C4-2B (cell line): ENCODE measurements at regions not wholly inside any gene's neighbourhood (a gene's known extent, or its start where the extent isn't known, plus 50 kb on each side); places are given as distances from the start of the nearest gene placed in this dataset.

ENCODE experiments used
- H3K27ac ChIP-seq: fragments of 450-650 bp; 2 replicates; pipeline ENCODE4 v1.5.1; 2017
- CTCF ChIP-seq: fragments of 450-650 bp; conservative IDR thresholded peaks from 2 replicates; pipeline ENCODE4 v1.5.1; 2017; ENCODE audit warnings: mild to moderate bottlenecking
- ZFX ChIP-seq: fragments of 450-650 bp; IDR thresholded peaks from 2 replicates; pipeline ENCODE4 v1.6.1; 2017

GRCh38 chr1:235009561-235010306 lies 118.9 kb downstream of the TOMM20 start:
- TF ChIP-seq ZFX (no peak), CTCF (no peak)
- no peak overlapping the region for H3K27ac ChIP-seq

DNA sequence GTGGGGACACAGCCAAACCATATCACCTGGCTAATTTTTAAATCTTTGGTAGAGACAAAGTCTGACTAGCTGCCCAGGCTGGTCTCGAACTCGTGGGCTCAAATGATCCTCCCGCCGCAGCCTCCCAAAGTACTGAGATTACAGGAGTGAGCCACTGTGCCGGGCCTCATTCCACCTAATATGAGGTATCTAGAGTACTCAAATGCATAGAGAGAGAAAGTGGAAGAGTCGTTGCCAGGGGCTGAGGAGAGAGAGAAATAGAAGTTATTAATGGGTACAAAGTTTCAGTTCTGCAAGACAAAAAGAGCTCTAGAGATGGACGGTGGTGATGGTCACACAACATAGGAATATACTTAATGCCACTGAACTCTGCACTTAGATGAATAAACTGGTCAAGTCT lies 119.6 kb downstream of the TOMM20 start:
- H3K27ac ChIP-seq = no peak overlapping the region

GRCh38 chr1:235008239-235008638 lies 120.4 kb downstream of the TOMM20 start:
- no peak overlapping the region for H3K27ac ChIP-seq
- TF ChIP-seq ZFX = no peak
- no peak for TF ChIP-seq CTCF

More for the DNA sequence above, 119.6 kb downstream of the TOMM20 start:
- no peak for TF ChIP-seq ZFX

GRCh38 chr1:235006816-235007215 lies 121.8 kb downstream of the TOMM20 start:
- TF ChIP-seq ZFX (no peak), CTCF (no peak)
- H3K27ac ChIP-seq = peak overlapping the region; percentile 64

GRCh38 chr1:235006132-235006721 lies 122.4 kb downstream of the TOMM20 start:
- no peak for TF ChIP-seq CTCF
- TF ChIP-seq ZFX = no peak
- H3K27ac ChIP-seq = no peak overlapping the region; the same call in 1 of the 2 replicates

GRCh38 chr1:235004840-235005391 lies 123.7 kb downstream of the TOMM20 start:
- TF ChIP-seq CTCF (no peak), ZFX (no peak)
- H3K27ac ChIP-seq = no peak overlapping the region

DNA sequence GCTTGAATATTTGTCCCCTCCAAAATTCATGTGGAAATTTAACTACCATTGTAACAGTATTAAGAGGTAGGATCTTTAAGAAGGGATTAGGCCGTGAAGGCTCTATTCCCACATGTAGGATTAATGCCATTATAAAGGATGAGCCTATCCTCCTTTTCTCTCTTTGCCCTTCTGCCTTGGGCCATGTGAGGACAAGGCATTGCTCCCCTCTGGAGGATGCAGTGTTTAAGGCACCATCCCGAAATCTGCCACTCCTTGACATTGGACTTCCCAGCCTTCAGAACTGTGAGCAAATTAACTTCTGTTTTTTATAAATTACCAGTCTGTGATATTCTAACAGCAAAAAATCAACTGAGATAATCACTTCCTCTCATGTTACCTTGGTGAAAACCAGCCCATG lies 124.4 kb downstream of the TOMM20 start:
- TF ChIP-seq CTCF (no peak), ZFX (no peak)
- H3K27ac ChIP-seq = no peak overlapping the region
